Motor neuron (in vitro differentiated cells): ENCODE measurements at regions not wholly inside any gene's neighbourhood (a gene's known extent, or its start where the extent isn't known, plus 50 kb on each side); places are given as distances from the start of the nearest gene placed in this dataset.

Source experiments
- ATAC-seq, 8 experiments: fragments of 200-7000 bp; cut with Tn5 transposase; replicated peaks in 6 of 8; 2 replicates each; pipeline ENCODE4 v1.8.0; 2021; ENCODE audit warnings: mild to moderate bottlenecking in 8 of 8, moderate library complexity in 8 of 8
- H3K27ac ChIP-seq, 2 donors: fragments of 250-450 bp; sonication (Bioruptor Pico); 2 replicates each; pipeline ENCODE4 v1.9.0; 2021; ENCODE audit warnings: antibody characterized with exemption in 2 of 2, mild to moderate bottlenecking in 2 of 2, moderate library complexity in 1 of 2
- H3K4me1 ChIP-seq, 2 donors: fragments of 250-450 bp; sonication (Bioruptor Pico); replicated peaks in 1 of 2; 2 replicates each; pipeline ENCODE4 v1.6.1; 2021; ENCODE audit warnings: antibody characterized with exemption in 2 of 2, mild to moderate bottlenecking in 2 of 2, moderate library complexity in 1 of 2
- H3K4me3 ChIP-seq, 5 donors: fragments of 250-450 bp; sonication (Bioruptor Pico); 2 replicates each; pipeline ENCODE4 v1.9.0; 2021; ENCODE audit warnings: antibody characterized with exemption in 5 of 5, mild to moderate bottlenecking in 5 of 5, moderate library complexity in 4 of 5
- WGBS, 10 experiments: fragments of 450-650 bp; shearing (Covaris generic); methylation state at CpG; one replicate each; pipeline ENCODE4 v1.0.0; 2022; 5-methylcytosine and 5-hydroxymethylcytosine counted together
- in situ Hi-C, 9 experiments: fragments of 400-800 bp; cut with MboI; loops; one replicate each; pipeline ENCODE4 v1.15.0; 2021; ENCODE audit warnings: low sequenced_read_pairs in 9 of 9, low pct_unique_long_range_greater_than_20kb in 2 of 9; ENCODE audit not compliant: unreplicated experiment in 9 of 9

- Histone ChIP-seq H3K27ac (peak overlapping the region in 1 of 2 donors; percentile 23), H3K4me3 (no peak overlapping the region), H3K4me1 (peaks cover 20 to 37% of the 10 kb centered on the region in 2 donors)
- in situ Hi-C loops, result no loop called here
- 27 to 59% (median 41%) methylated on average over 3 to 8 of the region's 8 CpGs for WGBS, 10 experiments
- ATAC-seq, result peak in 5 of 8 experiments; percentile 64 to 83 (median 80)
Measured at GRCh38 chr14:26870722-26871617, 273.1 kb upstream of the NOVA1 start.

GRCh38 chr14:26872515-26873361 is 274.9 kb upstream of the NOVA1 start:
- peaks cover 20 to 37% of the 10 kb centered on the region in 2 donors for H3K4me1 ChIP-seq
- 29 to 90% (median 66%) methylated on average over 1 to 6 of the region's 8 CpGs for WGBS, 10 experiments
- peak; percentile 42 to 98 (median 72) for ATAC-seq
- H3K4me3 ChIP-seq, result no peak overlapping the region
- H3K27ac ChIP-seq, result peak overlapping the region in 1 of 2 donors; percentile 21
- in situ Hi-C loops, result no loop called here

GRCh38 chr14:26873362-26873960 is 275.6 kb upstream of the NOVA1 start:
- Histone ChIP-seq H3K27ac (no peak overlapping the region), H3K4me1 (peaks cover 20 to 37% of the 10 kb centered on the region in 2 donors), H3K4me3 (no peak overlapping the region)
- in situ Hi-C loops, result no loop called here
- ATAC-seq, result peak in 2 of 8 experiments; percentile 11 to 52
- WGBS, 10 experiments, result 36 to 98% (median 83%) methylated on average over 2 to 4 of the region's 4 CpGs; no CpG with 5 or more reads in 2 of the 10 experiments

- no peak overlapping the region for H3K4me3 ChIP-seq
- in situ Hi-C loops, result no loop called here
- no peak overlapping the region for H3K27ac ChIP-seq
- peak in 4 of 8 experiments; percentile 27 to 99 (median 65) for ATAC-seq
- WGBS, 10 experiments, result 0 to 100% (median 82%) methylated on average over 1 of the region's 1 CpG; no CpG with 5 or more reads in 6 of the 10 experiments
- H3K4me1 ChIP-seq, result no peaks in the 10 kb centered on the region
Measured at GRCh38 chr14:26887847-26888246, 290.0 kb upstream of the NOVA1 start.

GRCh38 chr14:26888592-26888991 is 290.8 kb upstream of the NOVA1 start:
- WGBS, 10 experiments, result 0 to 100% (median 96%) methylated on average over 1 of the region's 1 CpG
- Histone ChIP-seq H3K4me3 (no peak overlapping the region), H3K4me1 (no peaks in the 10 kb centered on the region), H3K27ac (no peak overlapping the region)
- in situ Hi-C loops, result no loop called here
- no peak for ATAC-seq

- no peak overlapping the region for H3K4me3 ChIP-seq
- no peak for ATAC-seq
- no peak overlapping the region for H3K27ac ChIP-seq
- in situ Hi-C loops, result no loop called here
- 41 to 100% (median 79%) methylated on average over 2 to 3 of the region's 3 CpGs for WGBS, 10 experiments
- no peaks in the 10 kb centered on the region for H3K4me1 ChIP-seq
Measured at GRCh38 chr14:26896447-26896846, 298.6 kb upstream of the NOVA1 start.

GRCh38 chr14:26897196-26897595 is 299.4 kb upstream of the NOVA1 start:
- H3K4me1 ChIP-seq, result no peaks in the 10 kb centered on the region
- no peak overlapping the region for H3K4me3 ChIP-seq
- no peak overlapping the region for H3K27ac ChIP-seq
- no peak for ATAC-seq
- in situ Hi-C loops, result no loop called here

- Histone ChIP-seq H3K27ac (no peak overlapping the region), H3K4me3 (no peak overlapping the region), H3K4me1 (no peaks in the 10 kb centered on the region)
- ATAC-seq, result no peak
- 45 to 94% (median 88%) methylated on average over 2 to 3 of the region's 3 CpGs; no CpG with 5 or more reads in 2 of the 10 experiments for WGBS, 10 experiments
- in situ Hi-C loops, result no loop called here
Measured at GRCh38 chr14:26905229-26905628, 307.4 kb upstream of the NOVA1 start.

- in situ Hi-C loops, result no loop called here
- H3K27ac ChIP-seq, result no peak overlapping the region
- no peak overlapping the region for H3K4me3 ChIP-seq
- H3K4me1 ChIP-seq, result no peaks in the 10 kb centered on the region
- no peak for ATAC-seq
Measured at GRCh38 chr14:26913786-26914185, 316.0 kb upstream of the NOVA1 start.

- in situ Hi-C loops, result no loop called here
- Histone ChIP-seq H3K4me3 (no peak overlapping the region), H3K4me1 (no peaks in the 10 kb centered on the region), H3K27ac (no peak overlapping the region)
- ATAC-seq, result peak in 1 of 8 experiments; percentile 78
- 0 to 80% (median 5%) methylated on average over 1 of the region's 1 CpG; no CpG with 5 or more reads in 4 of the 10 experiments for WGBS, 10 experiments
Measured at GRCh38 chr14:26917086-26917485, 319.3 kb upstream of the NOVA1 start.

GRCh38 chr14:26925876-26926584 is 328.2 kb upstream of the NOVA1 start:
- ATAC-seq, result no peak
- WGBS, 10 experiments, result 31 to 85% (median 71%) methylated on average over 2 to 8 of the region's 8 CpGs
- peaks cover 19% of the 10 kb centered on the region in 2 donors for H3K4me1 ChIP-seq
- H3K27ac ChIP-seq, result no peak overlapping the region
- in situ Hi-C loops, result no loop called here
- H3K4me3 ChIP-seq, result no peak overlapping the region

GRCh38 chr14:26926585-26926984 is 328.8 kb upstream of the NOVA1 start:
- Histone ChIP-seq H3K4me3 (no peak overlapping the region), H3K27ac (no peak overlapping the region), H3K4me1 (peaks cover 19% of the 10 kb centered on the region in 2 donors)
- no peak for ATAC-seq
- 0 to 100% (median 54%) methylated on average over 1 to 3 of the region's 3 CpGs for WGBS, 10 experiments
- in situ Hi-C loops, result no loop called here
